SHP77 (cell line): ENCODE measurements at regions not wholly inside any gene's neighbourhood (a gene's known extent, or its start where the extent isn't known, plus 50 kb on each side); places are given as distances from the start of the nearest gene placed in this dataset.
"Not testable (repeated sequence)": the region's sequence is repeated elsewhere in the genome, so short reads cannot be mapped to it uniquely, and the experiment has no call there.

Experiments
- DNase-seq, 2 experiments: peaks; one replicate each; lab custom pipeline; 2025; lab: John Stamatoyannopoulos, UW

- no peak for DNase-seq
Measured at GRCh38 chr2:153420394-153420793, 58.2 kb downstream of the RPRM start.

DNA sequence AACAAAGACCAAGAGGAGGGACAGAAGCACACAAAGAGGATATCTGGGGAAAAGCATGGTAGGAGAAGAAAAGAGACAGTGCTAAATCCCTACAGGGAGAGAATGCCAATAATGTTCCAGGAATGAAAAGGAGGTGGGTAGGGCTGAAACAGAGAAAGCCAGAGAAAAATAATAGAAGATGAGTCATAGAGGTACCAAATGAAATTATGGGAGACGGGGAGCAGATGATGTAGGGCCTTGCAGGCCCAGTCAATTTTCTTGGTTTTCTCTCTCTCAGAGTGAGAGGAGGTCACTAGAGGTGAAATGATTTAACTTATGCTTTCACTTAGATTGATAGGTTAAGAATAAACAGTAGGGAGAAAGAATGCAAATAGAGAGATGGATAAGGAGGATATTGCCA, 61.5 kb downstream of the RPRM start:
- DNase-seq = no peak

- no peak for DNase-seq
Measured at GRCh38 chr2:153416071-153416470, 62.5 kb downstream of the RPRM start.

DNA sequence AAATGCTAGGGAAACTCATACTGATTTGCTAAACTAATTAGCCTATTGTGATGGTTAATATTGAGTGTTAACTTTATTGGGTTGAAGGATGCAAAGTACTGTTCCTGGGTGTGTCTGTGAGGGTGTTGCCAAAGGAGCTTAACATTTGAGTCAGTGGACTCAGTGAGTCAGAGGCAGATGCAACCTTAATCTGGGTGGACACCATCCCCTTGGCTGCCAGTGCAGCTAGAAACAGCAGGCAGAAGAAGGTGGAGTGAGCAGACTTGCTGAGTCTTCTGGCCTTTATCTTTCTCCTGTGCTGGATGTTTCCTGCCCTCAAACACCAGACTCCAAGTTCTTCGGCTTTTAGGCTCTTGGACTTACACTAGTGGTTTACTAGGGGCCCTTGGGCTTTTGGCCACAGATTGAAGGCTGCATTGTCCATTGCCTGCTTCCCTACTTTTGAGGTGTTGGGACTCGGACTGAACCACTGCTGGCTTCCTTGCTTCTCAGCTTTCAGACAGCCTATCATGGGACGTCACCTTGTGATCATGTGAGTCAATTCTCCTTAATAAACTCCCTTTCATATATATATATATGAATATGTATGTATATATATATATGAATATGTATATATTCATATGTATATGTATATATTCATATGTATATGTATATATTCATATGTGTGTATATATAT, 69.7 kb downstream of the RPRM start:
- no peak for DNase-seq

GRCh38 chr2:153405196-153405595, 73.4 kb downstream of the RPRM start:
- no peak for DNase-seq

- no peak for DNase-seq
Measured at GRCh38 chr2:153404792-153405191, 73.8 kb downstream of the RPRM start.

DNA sequence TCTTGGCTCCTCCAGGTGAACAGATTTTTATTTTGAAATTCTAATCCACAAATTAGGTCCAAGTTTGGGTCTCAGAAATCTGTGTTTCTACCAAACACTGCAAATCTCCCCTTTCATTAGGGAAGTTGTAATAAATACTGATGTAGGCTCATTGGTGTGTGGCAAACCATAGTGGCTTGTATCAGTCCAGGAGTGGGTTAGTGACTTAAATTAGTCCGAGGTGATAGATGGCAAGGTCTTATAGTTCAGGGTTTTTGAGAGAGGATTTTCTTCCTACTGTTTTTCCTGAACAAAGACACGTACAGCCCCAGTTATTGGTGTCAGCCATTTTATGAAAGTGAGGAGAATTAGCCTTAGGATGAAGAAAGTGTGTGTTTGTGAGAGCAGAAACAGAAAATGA, 74.6 kb downstream of the RPRM start:
- DNase-seq = no peak

- not testable (repeated sequence) for DNase-seq
Measured at GRCh38 chr2:153403352-153403751, 75.2 kb downstream of the RPRM start.

DNA sequence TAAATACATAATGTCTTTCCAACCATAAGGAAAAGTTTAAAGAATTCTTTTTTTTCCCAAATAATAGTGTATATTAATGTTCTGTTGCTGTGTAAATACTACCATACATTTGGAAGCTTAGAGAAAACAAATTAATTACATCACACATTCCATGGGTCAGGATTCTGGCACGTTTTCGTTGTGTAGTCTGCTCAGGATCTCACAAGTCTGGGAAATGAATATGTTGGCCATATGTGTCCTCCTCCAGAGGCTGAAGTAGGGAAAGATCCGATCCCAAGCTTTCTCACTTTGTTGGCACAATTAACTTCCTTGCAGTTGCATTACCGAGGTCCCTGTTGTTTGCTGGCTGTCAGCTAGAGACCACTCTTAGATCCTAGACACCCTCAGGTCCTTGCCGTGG, 83.9 kb downstream of the RPRM start:
- DNase-seq = no peak

GRCh38 chr2:153394247-153394646, 84.3 kb downstream of the RPRM start:
- no peak for DNase-seq

DNA sequence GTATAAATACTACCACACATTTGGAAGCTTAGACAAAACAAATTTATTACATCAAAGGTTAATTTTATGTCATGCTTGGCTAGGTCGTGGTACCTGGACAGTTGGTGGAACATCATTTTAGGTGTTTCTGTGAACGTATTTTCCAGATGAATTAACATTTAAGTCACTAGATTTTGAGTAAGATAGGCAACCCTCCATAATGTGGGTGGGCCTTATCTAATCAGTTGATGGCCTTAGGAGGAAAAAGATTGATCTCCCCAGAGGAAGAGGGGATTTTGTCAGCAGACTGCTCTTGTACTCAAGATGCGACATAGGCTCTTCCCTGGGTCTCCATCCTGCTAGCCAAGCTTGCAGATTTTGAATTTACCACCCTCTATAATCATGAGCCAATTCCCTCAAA, 85.0 kb downstream of the RPRM start:
- no peak for DNase-seq

GRCh38 chr2:153391131-153391530, 87.4 kb downstream of the RPRM start:
- no peak for DNase-seq

DNA sequence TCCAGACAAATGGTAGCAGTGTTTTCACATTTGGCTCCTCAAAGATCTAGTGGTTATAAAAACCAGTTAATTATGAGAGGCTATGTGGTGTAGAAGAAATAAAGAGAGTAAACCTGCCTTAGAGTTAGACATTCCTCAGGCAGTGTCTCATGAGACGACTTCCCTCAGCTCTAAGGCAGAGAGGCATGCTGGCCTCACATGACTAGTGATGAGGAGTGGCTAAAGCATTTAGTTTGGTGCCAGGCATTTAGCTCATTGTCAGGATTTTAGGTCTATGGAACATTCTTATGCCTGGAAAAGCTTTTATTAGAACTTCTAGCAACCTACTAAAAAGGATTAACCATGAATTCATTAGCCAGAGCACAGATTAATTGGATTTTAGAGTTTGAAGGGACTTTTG, 90.3 kb downstream of the RPRM start:
- no peak for DNase-seq

DNA sequence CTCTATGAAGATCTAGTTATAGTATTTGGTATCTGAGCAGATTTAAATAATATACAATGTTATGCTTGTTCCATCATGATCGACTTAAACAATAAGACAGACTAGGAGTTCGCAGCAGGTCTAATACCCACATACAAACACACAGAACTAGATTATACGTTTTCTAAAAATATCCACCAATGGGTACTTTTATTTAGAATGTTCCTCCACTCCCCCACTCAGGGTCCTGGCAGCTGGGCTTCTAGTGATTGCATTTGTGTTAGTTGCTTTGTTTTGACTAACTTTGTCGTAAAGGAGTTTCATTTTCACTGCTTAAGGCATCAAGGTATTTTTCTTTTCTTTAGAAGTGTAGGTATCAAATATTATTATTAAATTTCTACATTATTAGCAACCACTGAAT, 91.4 kb downstream of the RPRM start:
- no peak for DNase-seq

DNA sequence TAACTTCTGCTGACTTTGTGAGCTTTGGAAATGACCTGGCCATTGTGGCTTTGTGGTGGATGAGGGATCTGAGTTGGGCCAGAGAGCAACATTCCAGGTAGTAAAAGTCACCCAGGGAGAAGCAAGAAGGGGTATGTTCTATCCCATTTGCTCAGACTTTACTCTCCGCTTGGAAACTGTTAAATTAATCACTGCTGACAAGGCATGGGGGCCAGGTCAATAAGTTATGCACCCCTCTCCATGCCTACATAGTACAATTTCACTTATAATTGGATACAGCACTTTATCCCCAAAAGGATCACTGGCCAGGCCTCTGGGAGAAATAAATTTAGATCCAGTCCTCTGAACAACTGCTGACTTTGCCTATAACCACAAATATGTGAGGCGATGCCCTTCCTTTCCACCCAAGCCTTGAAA, 92.1 kb downstream of the RPRM start:
- no peak for DNase-seq

GRCh38 chr2:153373510-153374279, 104.9 kb downstream of the RPRM start:
- DNase-seq = no peak

- no peak for DNase-seq
Measured at GRCh38 chr2:153360239-153360638, 118.3 kb downstream of the RPRM start.

DNA sequence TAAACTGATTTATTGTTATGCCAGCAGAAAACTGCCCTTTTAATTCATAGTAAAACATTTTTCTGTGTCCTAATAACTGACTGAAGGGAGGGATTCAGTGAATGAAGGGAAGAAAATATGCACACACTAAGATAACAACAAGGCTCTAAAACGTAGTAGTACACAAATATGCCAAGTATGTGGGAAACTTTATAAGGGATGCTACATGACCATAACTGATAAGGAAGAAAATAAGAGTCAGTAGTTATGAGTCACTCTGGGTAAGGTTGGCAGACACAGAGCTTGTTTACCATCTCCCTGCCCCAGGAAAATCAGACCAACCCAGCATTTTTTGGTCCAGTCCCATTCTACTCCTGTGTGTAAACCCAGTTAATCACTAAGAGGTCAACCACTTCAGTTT, 124.2 kb downstream of the RPRM start:
- DNase-seq = no peak

GRCh38 chr2:153349603-153350002, 129.0 kb downstream of the RPRM start:
- no peak for DNase-seq

GRCh38 chr2:153347818-153348495, 130.6 kb downstream of the RPRM start:
- no peak for DNase-seq

DNA sequence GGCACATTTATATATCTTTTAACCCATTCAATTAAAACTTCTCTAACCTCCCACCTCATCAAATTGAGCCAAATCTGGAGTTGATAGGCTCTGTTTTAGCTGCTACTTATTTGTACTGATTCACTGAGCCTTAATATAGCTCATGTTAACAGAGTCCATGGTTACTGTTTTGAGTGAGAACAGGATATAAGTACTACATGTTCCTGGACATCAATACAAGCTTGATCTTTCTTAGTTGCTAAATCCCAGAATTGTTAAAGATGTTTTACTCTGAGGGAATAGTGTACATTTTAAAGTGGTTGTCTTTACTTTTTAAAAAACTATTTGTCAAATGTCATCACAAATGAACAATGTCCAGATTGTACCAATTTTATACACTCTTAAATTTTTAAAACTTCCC, 157.7 kb downstream of the RPRM start:
- no peak for DNase-seq

DNA sequence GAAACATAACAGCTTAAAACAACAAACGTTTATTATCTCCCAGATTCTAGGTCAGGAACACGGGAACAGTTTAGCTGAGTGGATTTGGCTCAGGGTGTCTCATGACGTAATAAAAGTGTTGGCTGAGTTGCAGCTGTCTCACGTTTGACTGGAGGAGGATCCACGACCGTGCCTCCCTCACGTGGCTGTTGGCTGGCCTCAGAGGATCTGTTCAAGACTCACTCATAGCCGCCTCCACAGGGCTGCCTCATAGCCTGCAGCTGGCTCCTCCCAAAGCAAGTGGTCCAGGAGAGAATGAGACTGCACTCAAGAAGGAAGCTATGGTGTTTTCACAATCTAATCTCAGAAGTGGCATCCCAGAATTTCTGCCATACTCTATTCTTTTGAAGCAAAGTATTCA, 167.1 kb downstream of the RPRM start:
- DNase-seq = no peak

- DNase-seq = no peak
Measured at GRCh38 chr2:153308466-153308865, 170.1 kb downstream of the RPRM start.
